HFF-Myc (cell line): ENCODE measurements at regions not wholly inside any gene's neighbourhood (a gene's known extent, or its start where the extent isn't known, plus 50 kb on each side); places are given as distances from the start of the nearest gene placed in this dataset.

Experiments
- DNase-seq: peaks from one replicate; pipeline ENCODE4 v3.0.0-alpha.2; 2011; ENCODE audit warnings: low read depth; ENCODE audit errors: extremely low read depth
- H3K4me3 ChIP-seq: replicated peaks from 2 replicates; pipeline ENCODE4 v1.5.1; 2011; ENCODE audit warnings: low read depth, mild to moderate bottlenecking, control low read depth, low read length
- TF ChIP-seq, protein P1 (sequence below): IDR thresholded peaks from 2 replicates; pipeline ENCODE4 v1.5.1; 2012; ENCODE audit warnings: mild to moderate bottlenecking, low read depth, low read length, control low read depth; ENCODE audit errors: missing control alignments

DNA sequence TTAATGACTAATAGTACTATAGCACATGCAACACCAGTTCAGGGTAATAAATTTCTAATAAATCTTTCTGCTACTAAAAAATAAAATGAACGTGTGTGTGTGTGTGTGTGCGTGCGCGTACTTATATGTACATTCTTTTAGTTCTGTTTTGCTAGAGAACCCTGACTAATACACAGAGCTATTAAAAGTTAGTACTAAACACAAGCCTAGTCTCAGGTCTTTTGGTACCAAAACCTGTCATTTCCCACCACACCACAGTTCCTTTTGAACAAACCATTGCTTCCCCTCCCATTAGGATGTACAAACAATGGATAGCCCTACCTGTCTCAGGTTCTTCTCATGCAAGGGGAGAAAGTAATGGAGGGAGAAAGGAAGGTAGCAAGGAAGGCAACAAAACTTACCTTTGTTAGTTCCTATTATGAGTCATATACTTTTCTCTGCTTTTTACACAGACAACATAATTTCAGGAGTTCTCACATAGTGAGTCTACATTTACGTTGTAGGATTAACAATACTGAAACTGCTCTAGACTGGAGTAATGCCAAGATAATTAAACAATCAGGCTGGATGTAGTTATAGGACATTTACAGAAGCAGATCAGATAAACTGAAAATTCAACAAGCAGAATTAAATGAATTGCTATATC, 427.2 kb downstream of the KCNJ3 start:
- H3K4me3 ChIP-seq: no peak overlapping the region
- DNase-seq: no peak
- TF ChIP-seq, protein P1, sequence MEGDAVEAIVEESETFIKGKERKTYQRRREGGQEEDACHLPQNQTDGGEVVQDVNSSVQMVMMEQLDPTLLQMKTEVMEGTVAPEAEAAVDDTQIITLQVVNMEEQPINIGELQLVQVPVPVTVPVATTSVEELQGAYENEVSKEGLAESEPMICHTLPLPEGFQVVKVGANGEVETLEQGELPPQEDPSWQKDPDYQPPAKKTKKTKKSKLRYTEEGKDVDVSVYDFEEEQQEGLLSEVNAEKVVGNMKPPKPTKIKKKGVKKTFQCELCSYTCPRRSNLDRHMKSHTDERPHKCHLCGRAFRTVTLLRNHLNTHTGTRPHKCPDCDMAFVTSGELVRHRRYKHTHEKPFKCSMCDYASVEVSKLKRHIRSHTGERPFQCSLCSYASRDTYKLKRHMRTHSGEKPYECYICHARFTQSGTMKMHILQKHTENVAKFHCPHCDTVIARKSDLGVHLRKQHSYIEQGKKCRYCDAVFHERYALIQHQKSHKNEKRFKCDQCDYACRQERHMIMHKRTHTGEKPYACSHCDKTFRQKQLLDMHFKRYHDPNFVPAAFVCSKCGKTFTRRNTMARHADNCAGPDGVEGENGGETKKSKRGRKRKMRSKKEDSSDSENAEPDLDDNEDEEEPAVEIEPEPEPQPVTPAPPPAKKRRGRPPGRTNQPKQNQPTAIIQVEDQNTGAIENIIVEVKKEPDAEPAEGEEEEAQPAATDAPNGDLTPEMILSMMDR: no peak

DNA sequence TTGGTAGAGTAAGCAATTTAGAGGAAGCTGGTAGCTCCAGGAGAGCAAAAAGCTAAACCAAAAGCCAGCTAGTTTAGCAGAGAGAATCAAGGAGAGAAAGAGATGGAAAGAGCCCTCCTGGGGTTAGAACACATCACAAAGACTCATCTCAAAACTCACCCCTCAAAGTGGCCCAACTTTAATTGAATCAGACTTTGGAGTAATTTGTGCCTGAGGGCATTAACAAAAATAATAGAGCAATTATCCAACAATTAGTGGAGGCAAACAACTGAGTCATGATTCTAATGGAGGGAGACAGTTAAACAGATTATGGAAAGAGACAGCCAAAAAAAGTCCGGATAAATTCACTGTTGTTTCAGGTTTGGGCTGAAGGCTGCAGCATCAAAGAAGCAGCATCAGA, 417.4 kb downstream of the KCNJ3 start:
- DNase-seq: no peak
- TF ChIP-seq, protein P1: no peak
- no peak overlapping the region for H3K4me3 ChIP-seq

DNA sequence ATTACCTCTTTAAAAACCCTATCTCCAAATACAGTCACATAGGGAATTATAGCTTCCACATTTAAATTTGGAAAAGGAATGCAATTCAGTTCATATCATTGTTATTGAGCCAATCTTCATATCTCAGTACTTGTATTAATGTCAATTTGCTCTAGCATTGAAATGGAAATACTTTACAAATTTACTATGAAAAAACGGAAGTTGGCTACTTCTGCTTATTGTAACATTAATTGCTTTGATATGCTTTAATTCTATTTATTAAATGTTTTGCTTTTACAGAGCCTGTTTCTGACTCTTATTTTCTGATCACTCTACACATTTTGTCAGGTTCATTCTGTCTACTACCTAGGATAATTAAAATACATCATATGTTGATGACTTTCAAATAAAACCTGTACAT, 412.6 kb downstream of the KCNJ3 start:
- TF ChIP-seq, protein P1: no peak
- no peak for DNase-seq
- H3K4me3 ChIP-seq: no peak overlapping the region

DNA sequence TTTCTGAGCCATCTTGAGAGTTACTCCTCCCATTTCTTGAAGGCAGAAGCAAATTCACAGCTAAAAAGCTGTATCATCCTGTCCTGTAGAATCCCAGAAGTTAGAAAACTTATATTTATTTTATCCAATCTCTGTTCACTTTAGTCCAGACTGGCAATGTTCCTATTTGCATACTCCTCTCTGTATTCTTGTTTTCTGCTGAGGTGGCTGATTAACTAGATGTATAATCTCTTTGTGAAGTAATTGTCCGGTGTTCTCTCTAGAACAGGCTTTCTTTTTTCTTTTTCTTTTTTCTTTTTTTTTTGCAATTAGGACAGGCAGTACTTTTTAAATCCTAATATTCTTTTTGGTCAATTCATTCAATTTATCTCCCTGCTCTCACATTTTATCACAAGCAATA, 411.0 kb downstream of the KCNJ3 start:
- DNase-seq: no peak
- TF ChIP-seq, protein P1: no peak
- no peak overlapping the region for H3K4me3 ChIP-seq

DNA sequence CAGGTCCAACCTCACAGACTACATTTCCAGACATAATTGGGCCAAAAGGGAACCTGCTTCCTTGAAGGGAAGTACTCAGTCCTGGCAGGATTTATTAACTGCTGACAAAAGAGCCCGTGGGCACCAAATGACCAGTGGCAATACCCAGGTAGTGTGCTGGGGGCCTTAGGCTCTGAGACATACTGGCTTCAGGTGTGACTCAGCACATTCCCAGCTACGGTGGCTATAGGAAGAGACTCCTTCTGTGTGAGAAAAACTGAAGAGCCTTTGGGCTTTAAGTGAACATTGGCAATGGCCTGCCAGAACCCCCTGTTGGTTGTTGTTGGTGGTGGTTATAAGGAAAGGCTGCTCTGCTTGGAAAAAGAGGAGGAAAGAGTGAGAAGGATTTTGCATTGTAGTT, 401.8 kb downstream of the KCNJ3 start:
- H3K4me3 ChIP-seq: no peak overlapping the region
- DNase-seq: no peak
- TF ChIP-seq, protein P1: no peak

DNA sequence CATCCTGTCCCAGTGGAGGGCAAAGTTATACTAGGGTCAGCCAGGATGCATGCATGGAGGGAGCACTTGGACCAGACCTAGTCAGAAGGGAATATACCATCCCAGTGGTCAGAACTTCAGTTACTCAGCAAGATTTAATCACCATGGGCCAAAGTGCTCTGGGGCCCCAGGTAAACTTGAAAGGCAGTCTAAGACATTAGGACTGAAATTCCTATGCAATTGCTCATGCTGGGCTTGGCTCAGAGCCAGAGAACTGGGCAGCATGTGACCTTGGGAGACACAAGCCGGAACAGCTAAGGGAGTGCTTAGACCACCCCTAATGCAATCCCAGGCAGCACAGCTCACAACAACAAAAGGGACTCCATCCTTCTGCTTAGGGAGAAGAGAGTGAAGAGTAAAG, 401.3 kb downstream of the KCNJ3 start:
- H3K4me3 ChIP-seq: no peak overlapping the region
- TF ChIP-seq, protein P1: no peak
- DNase-seq: no peak

DNA sequence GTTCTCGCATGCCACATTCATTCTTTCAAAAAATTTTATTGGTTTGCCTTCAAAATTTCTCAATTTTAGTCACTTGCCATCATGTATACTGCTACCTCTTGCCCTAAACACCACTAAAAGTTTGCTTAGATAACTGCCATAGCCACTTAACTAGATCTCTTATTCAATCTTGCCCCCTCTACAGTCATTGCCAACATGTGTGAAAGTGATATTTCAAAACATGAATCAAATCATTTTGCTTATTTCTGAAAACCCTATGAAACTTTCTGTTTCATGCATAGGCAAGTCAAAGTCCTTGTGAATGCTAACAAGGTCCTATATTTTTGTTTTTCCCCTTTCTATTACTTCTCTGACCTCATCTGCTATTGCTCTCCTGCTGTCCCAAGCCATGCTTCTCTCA, 397.1 kb downstream of the KCNJ3 start:
- no peak overlapping the region for H3K4me3 ChIP-seq
- TF ChIP-seq, protein P1: no peak
- DNase-seq: no peak
